Inflammatory macrophage treated with lipopolysaccharide for 4 hours (primary cell): ENCODE measurements at regions not wholly inside any gene's neighbourhood (a gene's known extent, or its start where the extent isn't known, plus 50 kb on each side); places are given as distances from the start of the nearest gene placed in this dataset.
"Not testable (repeated sequence)": the region's sequence is repeated elsewhere in the genome, so short reads cannot be mapped to it uniquely, and the experiment has no call there.

ENCODE experiments used
- DNase-seq: peaks from one replicate; pipeline ENCODE4 v3.0.0-alpha.2; 2020

DNA sequence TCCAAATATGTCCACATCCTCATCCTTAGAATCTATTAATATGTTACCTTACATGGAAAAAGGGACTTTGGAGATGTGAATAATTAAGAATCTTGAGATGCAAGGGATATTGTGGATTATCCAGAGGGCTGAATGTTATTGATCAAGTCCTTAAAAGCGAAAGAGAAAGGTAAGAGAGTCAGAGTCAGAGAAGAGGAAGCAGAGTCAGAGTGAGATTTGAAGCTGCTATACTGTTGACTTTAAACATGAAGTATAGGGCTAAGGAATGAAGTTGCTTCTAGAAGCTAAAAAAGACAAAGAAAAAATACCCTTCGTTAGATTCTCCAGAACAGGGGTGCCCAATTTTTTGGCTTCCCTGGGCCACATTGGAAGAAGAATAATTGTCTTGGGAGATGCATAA lies 627.2 kb upstream of the SLITRK6 start:
- no peak for DNase-seq

- DNase-seq = no peak
Measured at GRCh38 chr13:86429756-86430155, 630.5 kb upstream of the SLITRK6 start.

GRCh38 chr13:86438034-86438433 lies 638.8 kb upstream of the SLITRK6 start:
- no peak for DNase-seq

GRCh38 chr13:86445206-86445605 lies 646.0 kb upstream of the SLITRK6 start:
- no peak for DNase-seq

- no peak for DNase-seq
Measured at GRCh38 chr13:86445672-86446071, 646.5 kb upstream of the SLITRK6 start.

GRCh38 chr13:86446311-86446710 lies 647.1 kb upstream of the SLITRK6 start:
- DNase-seq = no peak

- no peak for DNase-seq
Measured at GRCh38 chr13:86447479-86447878, 648.3 kb upstream of the SLITRK6 start.

GRCh38 chr13:86462011-86462410 lies 662.8 kb upstream of the SLITRK6 start:
- DNase-seq = no peak

DNA sequence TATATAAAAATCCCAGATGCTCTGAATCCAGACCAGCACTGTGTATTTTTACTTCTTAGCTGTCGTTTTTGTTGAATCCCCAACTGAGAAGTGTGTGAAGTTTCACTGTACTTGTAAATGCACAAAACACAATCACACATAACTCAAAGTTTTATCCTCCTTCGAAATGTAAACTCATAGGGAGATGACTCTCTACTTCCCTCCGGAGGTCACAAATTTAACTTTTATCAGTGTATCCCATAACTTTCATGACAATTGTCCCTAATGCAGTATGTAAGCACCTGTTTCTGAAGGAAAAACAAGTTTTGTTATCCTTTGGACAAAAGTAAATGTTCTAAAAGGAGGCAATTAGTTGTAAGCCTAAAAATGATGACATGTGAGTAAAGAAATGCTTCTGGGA lies 665.0 kb upstream of the SLITRK6 start:
- DNase-seq = no peak

DNA sequence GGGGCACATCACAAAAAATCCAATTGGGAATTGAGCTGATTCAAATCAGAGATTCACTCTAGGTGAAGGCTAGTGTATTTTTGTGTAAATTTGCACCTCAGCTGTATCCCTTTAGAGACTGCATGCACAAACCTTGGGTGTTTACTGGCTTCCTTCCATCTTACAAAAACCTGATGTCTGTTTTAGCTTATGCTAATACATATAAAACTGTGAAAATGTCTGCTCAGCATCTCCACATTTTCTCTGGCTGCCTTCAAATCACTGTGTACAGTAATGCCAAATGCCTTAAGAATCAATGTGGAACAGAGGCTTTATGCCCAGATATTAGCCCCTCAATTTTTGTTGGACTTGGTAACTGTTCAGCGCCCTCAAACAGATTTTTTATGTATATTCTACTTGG lies 675.8 kb upstream of the SLITRK6 start:
- no peak for DNase-seq

DNA sequence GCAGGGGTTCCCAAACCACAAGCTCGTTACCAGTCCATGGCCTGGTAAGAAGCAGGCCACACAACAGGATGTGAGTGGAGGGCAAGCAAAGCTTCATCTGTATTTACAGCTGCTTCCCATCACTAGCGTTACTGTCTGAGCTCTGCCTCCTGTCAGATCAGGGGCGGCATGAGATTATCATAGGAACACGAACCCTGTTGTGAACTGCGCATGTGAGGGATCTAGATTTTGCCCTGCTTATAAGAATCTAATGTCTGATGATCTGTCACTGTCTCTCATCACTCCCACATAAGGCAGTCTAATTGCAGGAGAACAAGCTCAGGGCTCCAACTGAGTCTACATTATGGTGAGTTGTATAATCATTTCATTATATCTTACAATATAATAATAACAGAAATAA lies 677.4 kb upstream of the SLITRK6 start:
- no peak for DNase-seq

DNA sequence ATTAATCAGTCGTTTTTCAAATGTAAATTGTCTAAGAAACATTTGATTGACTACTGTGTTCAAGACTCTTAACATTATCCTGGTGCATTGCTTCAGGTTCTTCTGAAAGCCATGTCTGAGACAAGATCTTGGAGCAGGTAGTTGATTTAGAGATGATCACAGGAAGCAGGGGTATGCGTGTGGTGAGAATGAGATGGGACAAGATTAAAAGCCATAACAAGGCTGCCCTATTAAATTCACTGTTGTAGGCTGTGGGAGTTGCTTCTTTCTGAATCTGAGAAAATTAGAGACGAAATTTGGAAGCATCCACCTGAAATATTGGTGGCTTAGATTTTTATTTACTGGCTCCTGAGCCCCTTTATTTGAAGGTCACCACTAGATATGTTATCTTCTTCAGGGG lies 687.4 kb upstream of the SLITRK6 start:
- DNase-seq = no peak

DNA sequence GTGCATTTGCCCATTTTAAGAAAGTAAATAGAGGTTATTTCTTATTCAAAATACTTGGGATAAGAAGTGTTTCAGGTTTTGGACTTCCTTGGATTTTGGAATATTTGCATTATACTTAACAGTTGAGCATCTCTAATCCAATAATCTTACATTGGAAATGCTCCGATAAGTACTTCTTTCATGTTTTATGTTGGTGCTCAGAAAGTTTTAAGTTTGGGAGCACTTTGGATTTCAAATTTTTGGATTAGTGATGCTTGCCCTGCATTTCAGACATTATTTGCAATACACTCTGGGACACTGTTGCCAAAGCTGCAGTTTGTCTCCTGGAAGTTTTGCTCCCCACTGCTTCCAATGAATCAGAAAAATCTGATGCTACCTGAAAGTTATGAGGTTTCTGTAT lies 691.9 kb upstream of the SLITRK6 start:
- no peak for DNase-seq

GRCh38 chr13:86501931-86502330 lies 702.7 kb upstream of the SLITRK6 start:
- not testable (repeated sequence) for DNase-seq

DNA sequence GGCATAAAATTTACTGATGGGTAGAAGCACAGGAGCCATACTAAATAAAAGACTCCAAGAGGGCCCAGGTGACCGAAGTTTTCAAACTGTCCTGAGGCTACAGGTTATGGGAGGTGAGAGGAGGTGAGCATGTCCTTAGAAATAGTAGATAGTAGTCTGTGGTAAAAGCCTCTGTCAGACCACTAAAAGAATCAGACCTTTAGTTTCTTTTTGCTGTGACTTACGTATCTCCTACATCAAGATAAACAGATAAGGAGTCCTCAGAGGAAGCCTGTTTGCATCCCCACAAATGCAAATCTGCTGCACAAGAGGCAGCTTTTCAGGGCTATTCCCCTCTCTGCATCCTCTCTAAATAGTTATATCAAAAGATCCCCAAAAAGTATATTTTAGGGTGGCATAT lies 711.6 kb upstream of the SLITRK6 start:
- DNase-seq = no peak

DNA sequence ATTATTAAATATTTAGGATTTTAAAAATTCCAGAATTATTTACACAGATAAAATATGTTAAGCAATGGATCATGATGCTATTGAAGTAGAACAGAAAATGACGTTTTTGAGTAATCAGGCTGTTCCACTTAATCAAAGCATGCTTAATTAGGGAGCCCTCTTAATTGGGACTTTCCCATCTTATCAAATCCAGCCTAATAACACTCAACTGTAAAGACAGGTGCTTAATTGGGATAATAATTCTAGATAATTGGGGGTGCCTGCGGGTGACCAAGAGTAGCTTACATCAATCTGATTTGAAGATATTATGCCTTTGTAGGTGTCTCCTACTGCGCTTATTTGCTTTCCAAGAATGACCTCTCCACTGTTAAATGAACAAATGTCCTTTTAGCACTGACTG lies 742.2 kb upstream of the SLITRK6 start:
- no peak for DNase-seq

GRCh38 chr13:86554066-86554465 lies 754.8 kb upstream of the SLITRK6 start:
- no peak for DNase-seq

DNA sequence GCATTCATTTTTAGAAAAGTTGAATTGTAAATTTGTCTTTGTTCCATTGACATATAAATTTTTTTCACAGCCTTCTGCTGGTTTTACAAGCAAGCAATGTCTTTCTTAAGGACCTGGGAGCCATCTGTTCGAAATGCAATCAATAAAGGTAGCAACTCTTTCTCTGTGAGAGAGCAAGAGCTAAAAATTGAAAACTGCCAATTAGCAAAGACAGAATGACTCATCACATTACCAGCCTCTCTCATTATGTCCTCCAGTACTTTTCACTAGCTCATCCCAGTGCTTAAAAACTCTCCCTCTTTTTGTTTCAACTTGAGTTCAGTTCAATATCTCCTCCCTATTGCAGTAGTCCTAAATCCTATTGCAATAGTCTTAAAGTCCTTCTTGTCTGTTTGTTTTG lies 760.7 kb upstream of the SLITRK6 start:
- DNase-seq = no peak

GRCh38 chr13:86562866-86563265 lies 763.6 kb upstream of the SLITRK6 start:
- DNase-seq = no peak

DNA sequence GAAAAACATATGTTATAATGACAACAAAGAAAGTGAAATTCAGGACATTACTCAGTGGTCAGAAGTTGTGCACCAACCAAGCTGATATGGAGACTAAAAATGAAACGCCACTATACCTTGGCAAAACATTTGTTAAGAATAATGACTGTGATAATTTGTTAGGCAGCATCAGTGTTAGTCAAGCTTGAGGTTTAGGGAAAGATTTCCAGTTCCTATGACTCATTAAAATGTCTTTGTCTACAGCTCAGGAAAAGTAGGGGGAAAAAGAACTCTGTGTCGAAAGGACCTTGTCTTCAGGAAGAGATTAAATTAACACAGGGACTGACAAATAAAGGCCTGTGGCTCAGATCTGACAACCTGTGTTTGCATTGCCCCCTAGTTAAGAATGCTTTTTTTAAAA lies 764.1 kb upstream of the SLITRK6 start:
- no peak for DNase-seq

- DNase-seq = no peak
Measured at GRCh38 chr13:86567119-86567518, 767.9 kb upstream of the SLITRK6 start.

GRCh38 chr13:86569119-86569518 lies 769.9 kb upstream of the SLITRK6 start:
- DNase-seq = no peak

- DNase-seq = no peak
Measured at GRCh38 chr13:86569974-86570373, 770.8 kb upstream of the SLITRK6 start.

GRCh38 chr13:86572115-86572514 lies 772.9 kb upstream of the SLITRK6 start:
- no peak for DNase-seq

GRCh38 chr13:86579662-86580061 lies 780.4 kb upstream of the SLITRK6 start:
- no peak for DNase-seq

DNA sequence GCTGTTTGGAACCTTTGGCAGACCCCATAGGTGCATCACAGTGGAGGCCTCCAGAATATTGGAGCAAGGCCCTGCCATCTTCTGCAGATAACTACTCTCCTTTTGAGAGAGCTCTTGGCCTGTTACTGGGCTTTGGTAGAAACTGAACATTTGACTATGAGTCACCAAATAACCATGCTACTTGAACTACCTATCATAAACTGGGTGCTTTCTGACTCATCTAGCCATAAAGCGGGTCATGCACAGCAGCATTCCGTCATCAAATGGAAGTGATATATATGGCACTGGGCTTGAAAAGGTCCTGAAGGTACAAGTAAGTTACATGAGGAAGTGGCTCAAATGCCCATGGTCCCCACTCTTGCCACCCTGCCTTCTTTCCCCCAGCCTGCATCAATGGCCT lies 782.5 kb upstream of the SLITRK6 start:
- no peak for DNase-seq
